ENCODE measurements at regions not wholly inside any gene's neighbourhood (a gene's known extent, or its start where the extent isn't known, plus 50 kb on each side); places are given as distances from the start of the nearest gene placed in this dataset.
A peak's percentile ranks its signal among the peaks of the same experiment; 100 is the strongest.

GRCh38 chr6:80541181-80541580, 434.7 kb downstream of the BCKDHB start:
- POLR2A ChIA-PET: no interaction called here
- peak; percentile 45 for ATAC-seq
- no peaks in the 10 kb centered on the region for H3K36me3 ChIP-seq (ENCODE audit: control insufficient read depth in 2 of 2, insufficient read depth in 2 of 2, low read length in 1 of 2)
- no peak overlapping the region for H3K4me3 ChIP-seq
- FAIRE-seq: no peak
- no peaks in the 10 kb centered on the region for H4K20me1 ChIP-seq (ENCODE audit: control insufficient read depth, insufficient read depth)
- CTCF ChIA-PET: no interaction called here
- no peak overlapping the region for H3K4me2 ChIP-seq (ENCODE audit: control insufficient read depth, insufficient read depth)
- H3K9ac ChIP-seq (ENCODE audit: control insufficient read depth, insufficient read depth, low read length): no peak overlapping the region
- no peaks in the 10 kb centered on the region for H3K79me2 ChIP-seq (ENCODE audit: control insufficient read depth, insufficient read depth, low read length)
- in situ Hi-C loops (cut with MboI) (no loop called here), intact Hi-C loops (cut with micrococcal nuclease; ENCODE audit: unreplicated experiment) (no loop called here)
- RAD21 ChIA-PET (ENCODE audit: unreplicated experiment): no interaction called here
- TF ChIP-seq, protein P1, sequence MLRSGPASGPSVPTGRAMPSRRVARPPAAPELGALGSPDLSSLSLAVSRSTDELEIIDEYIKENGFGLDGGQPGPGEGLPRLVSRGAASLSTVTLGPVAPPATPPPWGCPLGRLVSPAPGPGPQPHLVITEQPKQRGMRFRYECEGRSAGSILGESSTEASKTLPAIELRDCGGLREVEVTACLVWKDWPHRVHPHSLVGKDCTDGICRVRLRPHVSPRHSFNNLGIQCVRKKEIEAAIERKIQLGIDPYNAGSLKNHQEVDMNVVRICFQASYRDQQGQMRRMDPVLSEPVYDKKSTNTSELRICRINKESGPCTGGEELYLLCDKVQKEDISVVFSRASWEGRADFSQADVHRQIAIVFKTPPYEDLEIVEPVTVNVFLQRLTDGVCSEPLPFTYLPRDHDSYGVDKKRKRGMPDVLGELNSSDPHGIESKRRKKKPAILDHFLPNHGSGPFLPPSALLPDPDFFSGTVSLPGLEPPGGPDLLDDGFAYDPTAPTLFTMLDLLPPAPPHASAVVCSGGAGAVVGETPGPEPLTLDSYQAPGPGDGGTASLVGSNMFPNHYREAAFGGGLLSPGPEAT (IDR thresholded peaks at IDR 0.05; ENCODE audit: low read depth): no peak
- TF ChIP-seq TCF7 (IDR thresholded peaks at IDR 0.05; ENCODE audit: borderline replicate concordance): no peak
- no peak for TF ChIP-seq MTA2 (IDR thresholded peaks at IDR 0.05; ENCODE audit: low read depth)
- TF ChIP-seq NRF1 (conservative IDR thresholded peaks at IDR 0.05; ENCODE audit: low read depth, low read length): no peak
- no peak for TF ChIP-seq SMC3 (IDR thresholded peaks at IDR 0.05; ENCODE audit: borderline replicate concordance, low read length)
- TF ChIP-seq CREB1 (IDR thresholded peaks at IDR 0.05; ENCODE audit: low read depth): no peak
- TF ChIP-seq POLR2AphosphoS2 (IDR thresholded peaks at IDR 0.05; ENCODE audit: low read depth, low read length): no peak
- no peak for TF ChIP-seq SMAD1 (IDR thresholded peaks at IDR 0.05; ENCODE audit: low read depth, partially characterized antibody)
- TF ChIP-seq FOS (IDR thresholded peaks at IDR 0.05; ENCODE audit: borderline replicate concordance, extremely low read depth, insufficient read length): no peak
- TF ChIP-seq, protein P2, sequence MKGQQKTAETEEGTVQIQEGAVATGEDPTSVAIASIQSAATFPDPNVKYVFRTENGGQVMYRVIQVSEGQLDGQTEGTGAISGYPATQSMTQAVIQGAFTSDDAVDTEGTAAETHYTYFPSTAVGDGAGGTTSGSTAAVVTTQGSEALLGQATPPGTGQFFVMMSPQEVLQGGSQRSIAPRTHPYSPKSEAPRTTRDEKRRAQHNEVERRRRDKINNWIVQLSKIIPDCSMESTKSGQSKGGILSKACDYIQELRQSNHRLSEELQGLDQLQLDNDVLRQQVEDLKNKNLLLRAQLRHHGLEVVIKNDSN (IDR thresholded peaks at IDR 0.05; ENCODE audit: borderline replicate concordance, extremely low read length, insufficient read depth, low read depth, low read length): no peak
- TF ChIP-seq, protein P3, sequence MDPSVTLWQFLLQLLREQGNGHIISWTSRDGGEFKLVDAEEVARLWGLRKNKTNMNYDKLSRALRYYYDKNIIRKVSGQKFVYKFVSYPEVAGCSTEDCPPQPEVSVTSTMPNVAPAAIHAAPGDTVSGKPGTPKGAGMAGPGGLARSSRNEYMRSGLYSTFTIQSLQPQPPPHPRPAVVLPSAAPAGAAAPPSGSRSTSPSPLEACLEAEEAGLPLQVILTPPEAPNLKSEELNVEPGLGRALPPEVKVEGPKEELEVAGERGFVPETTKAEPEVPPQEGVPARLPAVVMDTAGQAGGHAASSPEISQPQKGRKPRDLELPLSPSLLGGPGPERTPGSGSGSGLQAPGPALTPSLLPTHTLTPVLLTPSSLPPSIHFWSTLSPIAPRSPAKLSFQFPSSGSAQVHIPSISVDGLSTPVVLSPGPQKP (IDR thresholded peaks at IDR 0.05; ENCODE audit: low read depth, low read length): no peak
- no peak for TF ChIP-seq TARDBP (IDR thresholded peaks at IDR 0.05; ENCODE audit: borderline replicate concordance)
- no peak for TF ChIP-seq KAT2A (conservative IDR thresholded peaks at IDR 0.05; ENCODE audit: control insufficient read depth, low read depth, low read length)
- H3K9me3 ChIP-seq (replicated peaks; ENCODE audit: control insufficient read depth, insufficient read depth, low read length): no peaks in the 10 kb centered on the region; the same call in 1 of the 3 replicates
- BruUV-seq (replicated peaks): no TSS peak
- no peaks in the 10 kb centered on the region for H3K4me1 ChIP-seq (ENCODE audit: control insufficient read depth, insufficient read depth, low read length)
- SMC1A ChIA-PET (ENCODE audit: uncharacterized antibody, unreplicated experiment): no interaction called here
- no peaks in the 10 kb centered on the region for H3K27me3 ChIP-seq (replicated peaks in 1 of 2; ENCODE audit: control insufficient read depth in 2 of 2, insufficient read depth in 2 of 2, low read length in 1 of 2)
- no peak for DNase-seq (ENCODE audit: low read depth, low spot score)
- no peak overlapping the region for H2AFZ ChIP-seq (ENCODE audit: control insufficient read depth, low read depth, low read length)
- H3K27ac ChIP-seq (ENCODE audit: control insufficient read depth, insufficient read depth): no peak overlapping the region
